GM23248 (cell line): ENCODE measurements at regions not wholly inside any gene's neighbourhood (a gene's known extent, or its start where the extent isn't known, plus 50 kb on each side); places are given as distances from the start of the nearest gene placed in this dataset.

Experiments used
- DNase-seq: peaks from one replicate; pipeline ENCODE4 v3.0.0-alpha.2; 2015
- H2AFZ ChIP-seq: fragments of 200-600 bp; sonication (generic); 2 replicates; pipeline ENCODE4 v1.6.1; 2016; ENCODE audit warnings: antibody characterized with exemption
- H3F3A ChIP-seq: fragments of 200-600 bp; sonication (generic); 2 replicates; pipeline ENCODE4 v1.6.1; 2016; ENCODE audit warnings: mild to moderate bottlenecking, antibody characterized with exemption, mixed run types; ENCODE audit not compliant: insufficient read depth
- H3K27ac ChIP-seq: fragments of 200-600 bp; sonication (generic); 2 replicates; pipeline ENCODE4 v1.5.1; 2016; ENCODE audit warnings: mild to moderate bottlenecking
- H3K27me3 ChIP-seq: fragments of 200-600 bp; sonication (generic); replicated peaks from 2 replicates; pipeline ENCODE4 v1.6.1; 2016; ENCODE audit warnings: mild to moderate bottlenecking; ENCODE audit not compliant: insufficient read depth
- H3K36me3 ChIP-seq: fragments of 200-600 bp; sonication (generic); 2 replicates; pipeline ENCODE4 v1.6.1; 2016; ENCODE audit warnings: low read depth, mild to moderate bottlenecking
- H3K4me1 ChIP-seq: fragments of 200-600 bp; sonication (generic); 2 replicates; pipeline ENCODE4 v1.6.1; 2016; ENCODE audit warnings: mild to moderate bottlenecking; ENCODE audit not compliant: insufficient read depth
- H3K4me2 ChIP-seq: fragments of 200-600 bp; sonication (generic); one replicate; pipeline ENCODE4 v1.6.1; 2016; ENCODE audit warnings: mild to moderate bottlenecking; ENCODE audit not compliant: unreplicated experiment
- H3K4me3 ChIP-seq: fragments of 200-600 bp; sonication (generic); 2 replicates; pipeline ENCODE4 v1.5.1; 2016; ENCODE audit warnings: mild to moderate bottlenecking
- H3K79me2 ChIP-seq: fragments of 200-600 bp; sonication (generic); 2 replicates; pipeline ENCODE4 v1.6.1; 2016; ENCODE audit warnings: mild to moderate bottlenecking; ENCODE audit not compliant: insufficient read depth
- H3K9ac ChIP-seq: fragments of 200-600 bp; sonication (generic); 2 replicates; pipeline ENCODE4 v1.6.1; 2016; ENCODE audit warnings: mild to moderate bottlenecking
- H3K9me2 ChIP-seq: fragments of 200-600 bp; sonication (generic); 2 replicates; pipeline ENCODE4 v1.6.1; 2016; ENCODE audit warnings: mixed run types, mild to moderate bottlenecking, moderate library complexity; ENCODE audit not compliant: insufficient read depth
- H3K9me3 ChIP-seq: fragments of 200-600 bp; sonication (generic); one replicate; pipeline ENCODE4 v1.6.1; 2017; ENCODE audit warnings: low read depth
- H4K20me1 ChIP-seq: fragments of 200-600 bp; sonication (generic); 2 replicates; pipeline ENCODE4 v1.6.0; 2016; ENCODE audit not compliant: insufficient read depth
- EZH2 ChIP-seq: fragments of 200-600 bp; sonication (generic); IDR thresholded peaks from 2 replicates; pipeline ENCODE4 v1.6.1; 2018; ENCODE audit warnings: antibody characterized with exemption, mild to moderate bottlenecking; ENCODE audit not compliant: insufficient read depth, poor library complexity, severe bottlenecking
- EZH2phosphoT487 ChIP-seq: fragments of 200-600 bp; sonication (generic); IDR thresholded peaks from 2 replicates; pipeline ENCODE4 v1.6.1; 2018; ENCODE audit warnings: antibody characterized with exemption, moderate library complexity, mild to moderate bottlenecking, low read depth; ENCODE audit not compliant: insufficient read depth
- WGBS, 2 experiments: methylation state at CpG; one replicate each; pipeline ENCODE4 v1.1.6; 2015 to 2017; ENCODE audit warnings: low lambda C conversion rate in 2 of 2, low coverage in 1 of 2; ENCODE audit errors: missing lambda C conversion rate in 2 of 2; 5-methylcytosine and 5-hydroxymethylcytosine counted together
- in situ Hi-C: fragments of 300-500 bp; cut with MboI; formaldehyde crosslinking; loops from 2 replicates; pipeline ENCODE4 v1.15.0; 2020

DNA sequence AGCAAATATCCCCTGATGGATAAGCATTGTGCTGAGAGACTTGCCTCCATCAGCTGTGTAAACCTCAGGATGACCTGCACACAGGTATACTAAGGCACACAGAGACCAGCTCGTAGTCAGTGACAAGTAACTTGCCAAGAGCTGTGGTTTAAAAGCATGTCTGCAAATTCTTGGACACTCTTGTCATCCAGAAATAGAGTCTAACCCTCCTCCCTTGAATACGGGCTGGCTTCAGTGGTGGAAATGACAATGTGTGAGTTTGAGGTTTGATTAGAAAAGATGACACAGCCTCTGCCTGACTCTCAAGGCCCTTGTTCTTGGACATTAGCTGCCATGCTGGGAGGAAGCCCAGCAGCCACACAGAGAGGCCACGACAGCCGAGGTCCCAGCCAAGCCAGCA is 114.4 kb downstream of the GADD45G start:
- in situ Hi-C loops = no loop called here

DNA sequence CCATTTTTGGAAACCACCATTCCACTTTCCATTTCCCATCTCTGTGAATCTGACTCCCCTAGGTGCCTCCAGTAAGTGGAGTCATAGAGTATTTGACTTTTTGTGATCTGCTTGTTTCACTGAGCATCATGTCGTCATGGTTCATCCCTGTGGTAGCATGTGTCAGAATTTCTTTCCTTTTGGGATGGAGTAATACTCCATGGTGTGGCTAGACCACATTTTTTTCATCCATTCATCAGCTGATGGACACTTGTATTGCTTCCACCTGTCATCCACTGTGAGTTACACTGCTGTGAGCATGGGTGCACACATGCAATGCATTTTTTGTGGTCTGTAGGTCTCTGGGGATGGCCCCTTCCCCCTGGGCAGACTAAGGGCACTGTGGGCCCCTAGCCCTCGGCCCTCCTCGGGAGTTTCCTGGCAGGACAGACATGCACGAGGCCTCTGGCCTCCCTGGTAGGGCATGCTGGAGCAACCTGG is 115.9 kb downstream of the GADD45G start:
- DNase-seq = no peak

More for the DNA sequence above, 114.4 kb downstream of the GADD45G start:
- H3K4me3 ChIP-seq = no peak overlapping the region
- no peaks in the 10 kb centered on the region for H3K9me2 ChIP-seq
- H3K79me2 ChIP-seq = no peaks in the 10 kb centered on the region
- TF ChIP-seq EZH2phosphoT487 = no peak
- TF ChIP-seq EZH2 = no peak
- H3K27me3 ChIP-seq = no peaks in the 10 kb centered on the region
- no peak overlapping the region for H2AFZ ChIP-seq
- WGBS, 2 experiments = 24 to 34% methylated on average over 4 of the region's 4 CpGs
- no peaks in the 10 kb centered on the region for H3K4me1 ChIP-seq
- no peaks in the 10 kb centered on the region for H4K20me1 ChIP-seq
- H3K9me3 ChIP-seq = no peaks in the 10 kb centered on the region
- H3K9ac ChIP-seq = no peak overlapping the region
- H3K27ac ChIP-seq = no peak overlapping the region
- H3K36me3 ChIP-seq = no peaks in the 10 kb centered on the region
- H3F3A ChIP-seq = no peaks in the 10 kb centered on the region
- no peak for DNase-seq
- H3K4me2 ChIP-seq = no peak overlapping the region

DNA sequence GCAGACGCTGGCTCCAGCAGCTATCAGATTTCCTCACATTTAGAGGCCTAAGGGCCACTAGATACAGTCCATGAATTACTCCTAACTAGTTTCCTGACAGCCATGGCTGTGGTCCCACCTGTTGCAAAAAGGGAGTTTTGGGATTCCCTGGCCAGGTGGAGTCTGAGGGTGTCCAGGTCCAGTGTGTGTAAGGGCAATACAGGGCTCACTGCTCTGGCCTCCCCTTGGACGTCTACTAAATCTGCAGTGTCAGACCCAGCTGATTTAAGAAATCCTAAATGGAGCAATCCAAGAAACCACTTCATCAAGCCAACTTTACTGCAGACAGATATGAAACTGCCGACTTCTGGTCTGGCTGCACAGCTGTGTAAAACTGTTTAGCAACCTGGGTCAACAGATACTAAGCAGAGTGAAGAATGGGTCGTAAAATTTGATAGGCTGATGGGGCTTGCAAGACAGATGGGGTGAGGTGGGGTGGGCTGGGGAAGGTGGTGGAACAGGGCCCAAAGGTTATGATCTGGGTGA is 116.4 kb downstream of the GADD45G start:
- Histone ChIP-seq H2AFZ (no peak overlapping the region), H3K27me3 (no peaks in the 10 kb centered on the region), H3K4me3 (no peak overlapping the region), H4K20me1 (no peaks in the 10 kb centered on the region), H3F3A (no peaks in the 10 kb centered on the region), H3K9me2 (no peaks in the 10 kb centered on the region), H3K9me3 (no peaks in the 10 kb centered on the region), H3K4me1 (no peaks in the 10 kb centered on the region), H3K9ac (no peak overlapping the region), H3K36me3 (no peaks in the 10 kb centered on the region), H3K79me2 (no peaks in the 10 kb centered on the region), H3K27ac (no peak overlapping the region), H3K4me2 (no peak overlapping the region)
- WGBS, 2 experiments = 29 to 39% methylated on average over 4 of the region's 4 CpGs
- DNase-seq = no peak
- in situ Hi-C loops = no loop called here
- TF ChIP-seq EZH2phosphoT487 (no peak), EZH2 (no peak)

More for the DNA sequence above, 115.9 kb downstream of the GADD45G start:
- Histone ChIP-seq H2AFZ (no peak overlapping the region), H3K9ac (no peak overlapping the region), H4K20me1 (no peaks in the 10 kb centered on the region), H3K4me2 (no peak overlapping the region), H3K9me3 (no peaks in the 10 kb centered on the region), H3K27me3 (no peaks in the 10 kb centered on the region), H3K4me1 (no peaks in the 10 kb centered on the region), H3K36me3 (no peaks in the 10 kb centered on the region), H3K9me2 (no peaks in the 10 kb centered on the region), H3F3A (no peaks in the 10 kb centered on the region), H3K4me3 (no peak overlapping the region), H3K27ac (no peak overlapping the region), H3K79me2 (no peaks in the 10 kb centered on the region)
- WGBS, 2 experiments = 21 to 23% methylated on average over 4 of the region's 4 CpGs
- no peak for TF ChIP-seq EZH2phosphoT487
- TF ChIP-seq EZH2 = no peak
- in situ Hi-C loops = no loop called here

DNA sequence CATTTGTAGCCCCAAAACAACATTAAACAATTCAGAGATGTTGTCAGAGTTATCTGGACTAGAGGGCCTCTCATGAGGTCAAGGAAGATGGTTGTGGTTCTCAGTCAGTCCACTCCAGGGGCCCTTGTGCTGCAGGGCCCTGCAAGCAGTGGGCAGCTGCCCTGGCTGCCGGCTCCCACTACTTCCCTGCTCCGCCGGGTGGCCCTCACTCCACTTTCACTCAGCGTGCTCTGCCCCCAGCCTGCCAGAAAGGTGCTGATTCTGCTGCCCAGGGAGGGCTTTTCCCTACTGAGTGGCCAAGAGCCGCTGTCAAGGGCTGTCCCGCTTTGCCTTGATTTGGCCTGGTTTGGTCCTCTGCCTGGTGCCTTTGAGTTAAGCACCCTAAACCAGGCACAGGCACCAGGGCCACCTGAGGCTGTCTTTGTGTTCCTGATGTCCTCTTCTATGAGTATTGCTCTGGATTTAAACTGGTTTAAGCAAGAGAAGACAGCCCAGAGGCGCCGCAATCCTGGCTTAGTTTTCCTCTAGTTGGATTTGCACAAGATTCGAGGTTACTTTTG is 117.2 kb downstream of the GADD45G start:
- Histone ChIP-seq H3K27me3 (no peaks in the 10 kb centered on the region), H3K4me2 (no peak overlapping the region), H3K9me2 (no peaks in the 10 kb centered on the region), H3K4me3 (no peak overlapping the region), H3F3A (no peaks in the 10 kb centered on the region), H3K9ac (no peak overlapping the region), H3K27ac (no peak overlapping the region), H3K9me3 (no peaks in the 10 kb centered on the region), H3K4me1 (no peaks in the 10 kb centered on the region), H4K20me1 (no peaks in the 10 kb centered on the region), H2AFZ (no peak overlapping the region), H3K79me2 (no peaks in the 10 kb centered on the region), H3K36me3 (no peaks in the 10 kb centered on the region)
- in situ Hi-C loops = no loop called here
- DNase-seq = no peak
- WGBS, 2 experiments = 65 to 78% methylated on average over 9 of the region's 9 CpGs
- TF ChIP-seq EZH2phosphoT487 (no peak), EZH2 (no peak)

DNA sequence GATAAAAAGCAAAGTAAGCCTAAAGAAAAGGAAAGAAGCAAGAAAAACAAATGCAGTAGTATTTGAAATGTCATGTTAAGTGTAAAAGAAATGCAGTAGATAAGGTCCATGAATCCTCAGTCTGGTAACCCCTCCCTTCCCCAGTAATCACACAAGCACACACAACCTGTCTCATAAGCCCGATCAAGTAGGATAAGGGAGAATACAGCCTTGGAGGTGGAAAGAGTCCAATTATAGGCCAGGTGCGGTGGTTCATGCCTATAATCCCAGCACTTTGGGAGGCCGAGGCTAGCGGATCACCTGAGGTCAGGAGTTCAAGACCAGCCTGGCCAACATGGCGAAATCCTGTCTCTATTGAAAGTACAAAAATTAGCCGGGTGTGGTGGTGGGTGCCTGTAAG is 117.9 kb downstream of the GADD45G start:
- H3K27me3 ChIP-seq = no peaks in the 10 kb centered on the region
- no peaks in the 10 kb centered on the region for H3K9me3 ChIP-seq
- TF ChIP-seq EZH2 (no peak), EZH2phosphoT487 (no peak)
- no peak overlapping the region for H3K9ac ChIP-seq
- H3K36me3 ChIP-seq = no peaks in the 10 kb centered on the region
- H3K4me3 ChIP-seq = no peak overlapping the region
- H2AFZ ChIP-seq = no peak overlapping the region
- H3K4me2 ChIP-seq = no peak overlapping the region
- H3F3A ChIP-seq = no peaks in the 10 kb centered on the region
- no peaks in the 10 kb centered on the region for H4K20me1 ChIP-seq
- H3K79me2 ChIP-seq = no peaks in the 10 kb centered on the region
- WGBS, 2 experiments = 63 to 78% methylated on average over 6 of the region's 6 CpGs
- no peak for DNase-seq
- H3K27ac ChIP-seq = no peak overlapping the region
- in situ Hi-C loops = no loop called here
- no peaks in the 10 kb centered on the region for H3K4me1 ChIP-seq
- no peaks in the 10 kb centered on the region for H3K9me2 ChIP-seq
